Stomach (tissue), 8 donors: ENCODE measurements at regions not wholly inside any gene's neighbourhood (a gene's known extent, or its start where the extent isn't known, plus 50 kb on each side); places are given as distances from the start of the nearest gene placed in this dataset.

ENCODE experiments used
- DNase-seq, 2 donors: peaks; one replicate each; pipeline versions ENCODE4 v3.0.0 to v3.0.0-alpha.2; 2013 to 2019
- H3K27ac ChIP-seq, 5 donors: fragments of 200-600 bp in 4 of 5; sonication (generic) in 4 of 5; one replicate each; pipeline ENCODE4 v1.5.1; 2013 to 2019; ENCODE audit warnings: mild to moderate bottlenecking in 1 of 5, moderate library complexity in 1 of 5
- H3K27me3 ChIP-seq, 3 donors: fragments of 200-600 bp; sonication (generic); one replicate each; pipeline ENCODE4 v1.5.1; 2017 to 2019; ENCODE audit warnings: mixed run types in 1 of 3
- H3K36me3 ChIP-seq, 4 donors: fragments of 200-600 bp; sonication (generic); 1 replicate in 3 of 4; 2 replicates in 1 of 4; pipeline ENCODE4 v1.5.1; 2016 to 2019
- H3K4me1 ChIP-seq, 4 donors: fragments of 200-600 bp; sonication (generic); one replicate each; pipeline ENCODE4 v1.5.1; 2016 to 2019
- H3K4me3 ChIP-seq, 4 donors: fragments of 200-600 bp; sonication (generic) in 3 of 4; one replicate each; pipeline ENCODE4 v1.5.1; 2016 to 2019; ENCODE audit warnings: mild to moderate bottlenecking in 1 of 4
- H3K9me3 ChIP-seq, 4 donors: fragments of 200-600 bp; sonication (generic); one replicate each; pipeline ENCODE4 v1.5.1; 2016 to 2019
- CTCF ChIP-seq, 7 experiments: fragments of 450-650 bp in 4 of 7; fragments of 200-600 bp in 3 of 7; sonication (generic) in 3 of 7; IDR thresholded peaks; one replicate each; pipeline ENCODE4 v1.5.1; 2016 to 2019; ENCODE audit warnings: antibody characterized with exemption in 7 of 7, control low read depth in 2 of 7, mild to moderate bottlenecking in 1 of 7
- EP300 ChIP-seq: sonication (generic); formaldehyde crosslinking; IDR thresholded peaks from one replicate; pipeline ENCODE4 v1.6.1; 2017; ENCODE audit warnings: antibody characterized with exemption
- POLR2A ChIP-seq, 4 donors: fragments of 450-650 bp; IDR thresholded peaks; one replicate each; pipeline ENCODE4 v1.6.1; 2016; ENCODE audit warnings: antibody characterized with exemption in 4 of 4, control low read depth in 2 of 4, mild to moderate bottlenecking in 1 of 4, moderate library complexity in 1 of 4
- POLR2AphosphoS5 ChIP-seq, 3 donors: sonication (generic); formaldehyde crosslinking; IDR thresholded peaks; one replicate each; pipeline ENCODE4 v1.6.1; 2016; ENCODE audit warnings: antibody characterized with exemption in 3 of 3
- WGBS, 5 donors: extraction: QIAGEN DNeasy Blood & Tissue Kit in 3 of 5; methylation state at CpG; one replicate each; pipeline versions ENCODE4 v1.1.5 to v1.1.7; 2013 to 2018; 5-methylcytosine and 5-hydroxymethylcytosine counted together
- intact Hi-C: fragments of 100-400 bp; cut with DNase I; formaldehyde crosslinking; loops from one replicate; pipeline ENCODE4 v1.15.1; 2023; ENCODE audit warnings: low total_unique reads
- donor health status: healthy with polysubstance abuse.
- donor health status: Bipolar disorder and iron deficiency.
- donor health status: healthy.

GRCh38 chr9:126084696-126085095 lies 241.9 kb upstream of the MVB12B start:
- no peak for DNase-seq

GRCh38 chr9:126085170-126085569 lies 241.5 kb upstream of the MVB12B start:
- Histone ChIP-seq H3K27me3 (peaks cover 0 to 10% (median 0%) of the 10 kb centered on the region in 3 donors), H3K27ac (no peak overlapping the region), H3K4me3 (no peak overlapping the region), H3K36me3 (no peaks in the 10 kb centered on the region), H3K9me3 (no peaks in the 10 kb centered on the region), H3K4me1 (no peaks in the 10 kb centered on the region)
- intact Hi-C loops: no loop called here
- no peak for TF ChIP-seq EP300
- no peak for TF ChIP-seq CTCF (IDR thresholded peaks at IDR 0.05)
- TF ChIP-seq POLR2A (IDR thresholded peaks at IDR 0.05): no peak
- TF ChIP-seq POLR2AphosphoS5 (IDR thresholded peaks at IDR 0.05): no peak
- DNase-seq: no peak
- 64 to 76% (median 69%) methylated on average over 2 of the region's 2 CpGs for WGBS, 5 donors

More at GRCh38 chr9:126084696-126085095, 241.9 kb upstream of the MVB12B start:
- no peaks in the 10 kb centered on the region for H3K36me3 ChIP-seq
- 79 to 83% (median 79%) methylated on average over 8 of the region's 8 CpGs for WGBS, 5 donors
- no peaks in the 10 kb centered on the region for H3K4me1 ChIP-seq
- peaks cover 0 to 10% (median 0%) of the 10 kb centered on the region in 3 donors for H3K27me3 ChIP-seq
- H3K27ac ChIP-seq: no peak overlapping the region
- TF ChIP-seq POLR2AphosphoS5 (IDR thresholded peaks at IDR 0.05): no peak
- TF ChIP-seq EP300: no peak
- no peak for TF ChIP-seq CTCF (IDR thresholded peaks at IDR 0.05)
- no peak for TF ChIP-seq POLR2A (IDR thresholded peaks at IDR 0.05)
- H3K4me3 ChIP-seq: no peak overlapping the region
- intact Hi-C loops: no loop called here
- no peaks in the 10 kb centered on the region for H3K9me3 ChIP-seq

GRCh38 chr9:126088336-126088735 lies 238.3 kb upstream of the MVB12B start:
- WGBS, 5 donors: 57 to 76% (median 67%) methylated on average over 6 of the region's 6 CpGs
- Histone ChIP-seq H3K27me3 (no peaks in the 10 kb centered on the region), H3K27ac (no peak overlapping the region), H3K9me3 (no peaks in the 10 kb centered on the region), H3K36me3 (no peaks in the 10 kb centered on the region), H3K4me1 (no peaks in the 10 kb centered on the region), H3K4me3 (no peak overlapping the region)
- TF ChIP-seq CTCF (IDR thresholded peaks at IDR 0.05) (no peak), POLR2AphosphoS5 (IDR thresholded peaks at IDR 0.05) (no peak), POLR2A (IDR thresholded peaks at IDR 0.05) (no peak), EP300 (no peak)
- intact Hi-C loops: no loop called here
- no peak for DNase-seq

GRCh38 chr9:126089789-126090188 lies 236.8 kb upstream of the MVB12B start:
- intact Hi-C loops: no loop called here
- Histone ChIP-seq H3K36me3 (no peaks in the 10 kb centered on the region), H3K4me1 (no peaks in the 10 kb centered on the region), H3K27me3 (no peaks in the 10 kb centered on the region), H3K27ac (no peak overlapping the region), H3K4me3 (no peak overlapping the region), H3K9me3 (no peaks in the 10 kb centered on the region)
- DNase-seq: no peak
- WGBS, 5 donors: 69 to 90% (median 87%) methylated on average over 2 of the region's 2 CpGs
- TF ChIP-seq CTCF (IDR thresholded peaks at IDR 0.05) (no peak), POLR2AphosphoS5 (IDR thresholded peaks at IDR 0.05) (no peak), EP300 (no peak), POLR2A (IDR thresholded peaks at IDR 0.05) (no peak)
